Astrocyte (in vitro differentiated cells and primary cell): ENCODE measurements at regions not wholly inside any gene's neighbourhood (a gene's known extent, or its start where the extent isn't known, plus 50 kb on each side); places are given as distances from the start of the nearest gene placed in this dataset.

Source experiments
- DNase-seq: peaks from one replicate; pipeline ENCODE4 v3.0.0-alpha.2; 2010; ENCODE audit warnings: low read depth
- FAIRE-seq: peaks from 2 replicates; lab custom pipeline; 2011; peaks lifted over from hg19 to GRCh38; lab: Jason Lieb, UNC
- H2AFZ ChIP-seq: 2 replicates; pipeline ENCODE4 v1.6.0; 2012; ENCODE audit warnings: low read depth, low read length, inconsistent platforms
- H3K27ac ChIP-seq: 2 replicates; pipeline ENCODE4 v1.5.1; 2011; ENCODE audit warnings: low read depth, low read length, inconsistent platforms
- H3K27me3 ChIP-seq: 2 replicates; pipeline ENCODE4 v1.6.0; 2011; ENCODE audit warnings: low read length, inconsistent platforms; ENCODE audit not compliant: insufficient read depth
- H3K36me3 ChIP-seq: 2 replicates; pipeline ENCODE4 v1.5.1; 2011; ENCODE audit warnings: low read length, inconsistent platforms; ENCODE audit not compliant: insufficient read depth
- H3K4me1 ChIP-seq: 2 replicates; pipeline ENCODE4 v1.5.1; 2011; ENCODE audit warnings: low read length, inconsistent platforms; ENCODE audit not compliant: insufficient read depth
- H3K4me2 ChIP-seq: 2 replicates; pipeline ENCODE4 v1.6.0; 2012; ENCODE audit warnings: low read length, inconsistent platforms
- H3K4me3 ChIP-seq: 2 replicates; pipeline ENCODE4 v1.5.1; 2011; ENCODE audit warnings: low read depth, mild to moderate bottlenecking, low read length, inconsistent platforms; ENCODE audit not compliant: insufficient read depth
- H3K79me2 ChIP-seq: 2 replicates; pipeline ENCODE4 v1.6.0; 2012; ENCODE audit warnings: mild to moderate bottlenecking, low read length, inconsistent platforms; ENCODE audit not compliant: insufficient read depth
- H3K9ac ChIP-seq: 2 replicates; pipeline ENCODE4 v1.6.0; 2012; ENCODE audit warnings: mild to moderate bottlenecking, low read length, inconsistent platforms
- H3K9me3 ChIP-seq: 2 replicates; pipeline ENCODE4 v1.5.1; 2012; ENCODE audit warnings: low read depth, mild to moderate bottlenecking, low read length, inconsistent platforms; ENCODE audit not compliant: insufficient read depth
- H4K20me1 ChIP-seq: 2 replicates; pipeline ENCODE4 v1.6.0; 2012; ENCODE audit warnings: low read length, inconsistent platforms; ENCODE audit not compliant: insufficient read depth
- H3K27ac Mint-ChIP-seq: one replicate; pipeline ENCODE4 v1.8.0; 2021; ENCODE audit warnings: mild to moderate bottlenecking, mixed read lengths; ENCODE audit not compliant: unreplicated experiment
- H3K27me3 Mint-ChIP-seq: one replicate; pipeline ENCODE4 v1.8.0; 2021; ENCODE audit warnings: low read depth, mixed read lengths; ENCODE audit not compliant: unreplicated experiment
- H3K36me3 Mint-ChIP-seq: one replicate; pipeline ENCODE4 v1.8.0; 2021; ENCODE audit warnings: low read depth, mixed read lengths; ENCODE audit not compliant: unreplicated experiment
- H3K4me1 Mint-ChIP-seq: one replicate; pipeline ENCODE4 v1.8.0; 2021; ENCODE audit warnings: low read depth, mixed read lengths; ENCODE audit not compliant: unreplicated experiment
- H3K4me3 Mint-ChIP-seq: one replicate; pipeline ENCODE4 v1.8.0; 2021; ENCODE audit warnings: mild to moderate bottlenecking, moderate library complexity, mixed read lengths; ENCODE audit not compliant: unreplicated experiment
- H3K9me3 Mint-ChIP-seq: one replicate; pipeline ENCODE4 v1.8.0; 2021; ENCODE audit warnings: mild to moderate bottlenecking, mixed read lengths; ENCODE audit not compliant: unreplicated experiment
- CTCF ChIP-seq: IDR thresholded peaks from 2 replicates; pipeline ENCODE4 v1.5.1; 2011; ENCODE audit warnings: low read depth, mild to moderate bottlenecking, inconsistent platforms, low read length, moderate library complexity; ENCODE audit not compliant: insufficient read depth
- EZH2 ChIP-seq: IDR thresholded peaks from 2 replicates; pipeline ENCODE4 v1.6.1; 2012; ENCODE audit warnings: mild to moderate bottlenecking, low read length, inconsistent platforms; ENCODE audit not compliant: insufficient read depth

GRCh38 chr5:23158179-23158578 is 305.0 kb upstream of the CDH12 start:
- no peak for FAIRE-seq
- no peak overlapping the region for H3K27ac Mint-ChIP-seq

GRCh38 chr5:23157716-23158115 is 304.6 kb upstream of the CDH12 start:
- FAIRE-seq (no peak), DNase-seq (no peak)
- Histone ChIP-seq H4K20me1 (no peaks in the 10 kb centered on the region), H3K9ac (no peak overlapping the region), H3K4me3 (no peak overlapping the region), H3K27me3 (no peaks in the 10 kb centered on the region), H2AFZ (no peak overlapping the region), H3K79me2 (no peaks in the 10 kb centered on the region), H3K4me1 (no peaks in the 10 kb centered on the region), H3K9me3 (no peaks in the 10 kb centered on the region), H3K4me2 (no peak overlapping the region), H3K36me3 (no peaks in the 10 kb centered on the region), H3K27ac (no peak overlapping the region)
- Mint-ChIP-seq H3K27me3 (no peaks in the 10 kb centered on the region), H3K4me1 (no peaks in the 10 kb centered on the region), H3K36me3 (no peaks in the 10 kb centered on the region), H3K4me3 (no peak overlapping the region), H3K27ac (no peak overlapping the region), H3K9me3 (no peaks in the 10 kb centered on the region)
- TF ChIP-seq EZH2 (no peak), CTCF (no peak)

More at GRCh38 chr5:23158179-23158578, 305.0 kb upstream of the CDH12 start:
- no peaks in the 10 kb centered on the region for H3K4me1 Mint-ChIP-seq
- no peak overlapping the region for H3K4me3 Mint-ChIP-seq
- Histone ChIP-seq H3K27me3 (no peaks in the 10 kb centered on the region), H3K4me3 (no peak overlapping the region), H4K20me1 (no peaks in the 10 kb centered on the region), H2AFZ (no peak overlapping the region), H3K4me2 (no peak overlapping the region), H3K79me2 (no peaks in the 10 kb centered on the region), H3K27ac (no peak overlapping the region), H3K9ac (no peak overlapping the region), H3K36me3 (no peaks in the 10 kb centered on the region), H3K9me3 (no peaks in the 10 kb centered on the region), H3K4me1 (no peaks in the 10 kb centered on the region)
- no peaks in the 10 kb centered on the region for H3K9me3 Mint-ChIP-seq
- TF ChIP-seq CTCF, result no peak
- no peak for TF ChIP-seq EZH2
- H3K27me3 Mint-ChIP-seq, result no peaks in the 10 kb centered on the region
- no peaks in the 10 kb centered on the region for H3K36me3 Mint-ChIP-seq
- no peak for DNase-seq

GRCh38 chr5:23157169-23157568 is 304.0 kb upstream of the CDH12 start:
- no peak for FAIRE-seq
- H3K36me3 Mint-ChIP-seq, result no peaks in the 10 kb centered on the region

More at GRCh38 chr5:23157169-23157568, 304.0 kb upstream of the CDH12 start:
- DNase-seq, result no peak
- TF ChIP-seq CTCF (no peak), EZH2 (no peak)
- no peak overlapping the region for H3K27ac ChIP-seq
- no peak overlapping the region for H3K9ac ChIP-seq
- Mint-ChIP-seq H3K4me1 (no peaks in the 10 kb centered on the region), H3K9me3 (no peaks in the 10 kb centered on the region), H3K27ac (no peak overlapping the region), H3K27me3 (no peaks in the 10 kb centered on the region), H3K4me3 (no peak overlapping the region)
- H3K4me3 ChIP-seq, result no peak overlapping the region
- H3K4me2 ChIP-seq, result no peak overlapping the region
- no peaks in the 10 kb centered on the region for H3K4me1 ChIP-seq
- H4K20me1 ChIP-seq, result no peaks in the 10 kb centered on the region
- no peaks in the 10 kb centered on the region for H3K27me3 ChIP-seq
- H3K36me3 ChIP-seq, result no peaks in the 10 kb centered on the region
- no peaks in the 10 kb centered on the region for H3K9me3 ChIP-seq
- H2AFZ ChIP-seq, result no peak overlapping the region
- H3K79me2 ChIP-seq, result no peaks in the 10 kb centered on the region
